ENCODE measurements at regions not wholly inside any gene's neighbourhood (a gene's known extent, or its start where the extent isn't known, plus 50 kb on each side); places are given as distances from the start of the nearest gene placed in this dataset.

DNA sequence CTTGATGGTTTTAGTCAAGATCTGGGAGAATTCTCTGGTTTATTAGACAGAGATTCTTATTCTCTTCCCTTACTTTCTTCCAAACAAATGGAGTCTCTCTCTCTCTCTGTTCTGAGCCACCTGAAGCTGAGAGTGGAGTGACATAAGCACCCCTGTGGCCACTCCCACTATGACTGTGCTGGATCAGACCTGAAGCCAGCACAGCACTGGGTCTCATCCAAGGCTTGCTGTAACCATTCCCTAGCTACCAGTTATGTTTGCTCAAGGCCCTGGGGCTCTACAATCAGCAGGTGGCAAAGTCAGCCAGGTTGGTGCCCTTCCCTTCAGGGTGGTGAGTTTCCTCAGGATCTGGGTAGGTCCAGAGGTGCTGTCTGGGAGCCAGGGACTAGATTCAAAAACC, 568.5 kb downstream of the AACS start:
- TF ChIP-seq CTCF (IDR thresholded peaks at IDR 0.05 in 8 of 11, conservative IDR thresholded peaks at IDR 0.05 in 3 of 11) (no peak), POLR2A (IDR thresholded peaks at IDR 0.05) (no peak)
